Heart right ventricle (tissue), 16 donors: ENCODE measurements at regions not wholly inside any gene's neighbourhood (a gene's known extent, or its start where the extent isn't known, plus 50 kb on each side); places are given as distances from the start of the nearest gene placed in this dataset.

Experiments used
- ATAC-seq, 8 donors: fragments of 200-7000 bp; cut with Tn5 transposase; one replicate each; pipeline ENCODE4 v1.9.1; 2020; ENCODE audit warnings: mild to moderate bottlenecking in 8 of 8, moderate library complexity in 8 of 8, moderate number of reproducible peaks in 1 of 8
- DNase-seq, 2 donors: peaks; one replicate each; pipeline ENCODE4 v3.0.0-alpha.2; 2020
- H3K27ac ChIP-seq, 10 donors: fragments of 200-600 bp; sonication (generic) in 2 of 10; one replicate each; pipeline versions ENCODE4 v1.5.0 to v1.8.0; 2020 to 2022; ENCODE audit warnings: mild to moderate bottlenecking in 3 of 10
- H3K27me3 ChIP-seq, 7 donors: fragments of 200-600 bp; one replicate each; pipeline ENCODE4 v1.8.0; 2021 to 2022; ENCODE audit warnings: mild to moderate bottlenecking in 2 of 7
- H3K36me3 ChIP-seq, 9 donors: fragments of 200-600 bp; sonication (generic) in 1 of 9; one replicate each; pipeline versions ENCODE4 v1.5.0 to v1.8.0; 2020 to 2022; ENCODE audit warnings: mild to moderate bottlenecking in 2 of 9
- H3K4me1 ChIP-seq, 9 donors: fragments of 200-600 bp; sonication (generic) in 1 of 9; one replicate each; pipeline versions ENCODE4 v1.5.0 to v1.8.0; 2020 to 2022; ENCODE audit warnings: mild to moderate bottlenecking in 4 of 9
- H3K4me3 ChIP-seq, 10 donors: fragments of 200-600 bp; sonication (generic) in 2 of 10; one replicate each; pipeline versions ENCODE4 v1.5.0 to v1.8.0; 2020 to 2022; ENCODE audit warnings: mild to moderate bottlenecking in 7 of 10, moderate library complexity in 2 of 10
- H3K9me3 ChIP-seq, 11 donors: fragments of 200-600 bp in 10 of 11; sonication (generic) in 2 of 11; one replicate each; pipeline versions ENCODE4 v1.5.0 to v1.8.0; 2013 to 2022; ENCODE audit warnings: mild to moderate bottlenecking in 2 of 11, control low read depth in 1 of 11, moderate library complexity in 1 of 11
- WGBS, 2 donors: extraction: QIAGEN DNeasy Blood & Tissue Kit; methylation state at CpG; one replicate each; pipeline ENCODE4 v1.1.7; 2013; ENCODE audit warnings: inconsistent platforms in 1 of 2; 5-methylcytosine and 5-hydroxymethylcytosine counted together
- intact Hi-C, 10 donors: fragments of 100-400 bp; cut with DNase I; formaldehyde crosslinking; loops; one replicate each; pipeline versions ENCODE4 v1.11.1 to v1.14.2; 2022
- TF ChIP-seq, protein P1 (sequence below), 9 donors: fragments of 200-600 bp; sonication (generic) in 2 of 9; IDR thresholded peaks; one replicate each; pipeline versions ENCODE4 v1.5.0 to v1.8.0; 2021 to 2022; ENCODE audit warnings: antibody characterized with exemption in 9 of 9, mild to moderate bottlenecking in 5 of 9, moderate library complexity in 1 of 9
- donor health status: Arrhythmogenic right ventricular cardiomyopathy.
- donor health status: ischemic (EF 13 %, LVEDD 7.1; RV severe dilation, severe dysfunction).
- donor health status: healthy with polysubstance abuse.
- donor health status: DM: no; HTN: yes; CAD: no.
- donor health status: DM: no; HTN: no; CAD: no.
- donor health status: ischemic (EF 25% LVEDD 6.9; RV normal size, moderate dysfunction).
- donor health status: ischemic (EF 25% LVEDD 5.7; RV mildly dilated, moderate dysfunction).
- donor health status: healthy.
- donor health status: DM: yes; HTN: yes; CAD: no.
- donor health status: Ischemic cardiomyopathy.
- donor health status: ischemic (EF 35%, LVEDD 5.7; RV mildly dilated, moderate dysfunction).
- donor health status: nonischemic (EF 11% LVEDD 7.7; RV severe dilation, severe dysfunction).
- donor health status: DM: yes; HTN: yes; CAD: no.
- donor health status: PGD.
- donor health status: ischemic (EF 29% LVEDD 5.4; RV normal size, mild dysfunction).
- donor health status: nonischemic (EF 23%, LVEDD 6.1; RV moderate dilation, normal function).

DNA sequence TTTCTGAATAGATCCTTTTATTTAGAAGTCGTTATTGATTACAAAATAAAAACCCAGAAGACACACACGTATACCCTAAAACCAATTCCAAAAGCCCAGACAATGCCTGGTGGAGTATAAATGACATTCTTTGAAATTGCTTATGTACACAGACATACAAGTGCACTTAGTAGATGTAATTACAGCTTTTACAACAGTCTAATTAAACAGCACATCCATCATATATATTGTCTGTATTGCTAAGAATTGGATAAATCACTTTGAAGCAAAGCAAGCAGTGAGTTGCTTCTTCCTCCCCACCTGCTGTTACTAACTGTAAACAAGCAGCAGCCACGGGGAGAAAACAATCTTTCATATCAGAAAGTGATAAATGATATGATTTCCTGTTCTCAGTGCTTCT is 645.7 kb downstream of the TLL1 start:
- Histone ChIP-seq H3K27me3 (no peaks in the 10 kb centered on the region), H3K9me3 (no peaks in the 10 kb centered on the region), H3K27ac (no peak overlapping the region), H3K4me1 (no peaks in the 10 kb centered on the region), H3K36me3 (no peaks in the 10 kb centered on the region), H3K4me3 (no peak overlapping the region)
- DNase-seq (no peak), ATAC-seq (no peak)
- intact Hi-C loops = no loop called here
- TF ChIP-seq, protein P1, sequence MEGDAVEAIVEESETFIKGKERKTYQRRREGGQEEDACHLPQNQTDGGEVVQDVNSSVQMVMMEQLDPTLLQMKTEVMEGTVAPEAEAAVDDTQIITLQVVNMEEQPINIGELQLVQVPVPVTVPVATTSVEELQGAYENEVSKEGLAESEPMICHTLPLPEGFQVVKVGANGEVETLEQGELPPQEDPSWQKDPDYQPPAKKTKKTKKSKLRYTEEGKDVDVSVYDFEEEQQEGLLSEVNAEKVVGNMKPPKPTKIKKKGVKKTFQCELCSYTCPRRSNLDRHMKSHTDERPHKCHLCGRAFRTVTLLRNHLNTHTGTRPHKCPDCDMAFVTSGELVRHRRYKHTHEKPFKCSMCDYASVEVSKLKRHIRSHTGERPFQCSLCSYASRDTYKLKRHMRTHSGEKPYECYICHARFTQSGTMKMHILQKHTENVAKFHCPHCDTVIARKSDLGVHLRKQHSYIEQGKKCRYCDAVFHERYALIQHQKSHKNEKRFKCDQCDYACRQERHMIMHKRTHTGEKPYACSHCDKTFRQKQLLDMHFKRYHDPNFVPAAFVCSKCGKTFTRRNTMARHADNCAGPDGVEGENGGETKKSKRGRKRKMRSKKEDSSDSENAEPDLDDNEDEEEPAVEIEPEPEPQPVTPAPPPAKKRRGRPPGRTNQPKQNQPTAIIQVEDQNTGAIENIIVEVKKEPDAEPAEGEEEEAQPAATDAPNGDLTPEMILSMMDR (IDR thresholded peaks at IDR 0.05) = no peak
- WGBS, 2 donors = 54 to 65% methylated on average over 3 of the region's 3 CpGs

- H3K36me3 ChIP-seq = no peaks in the 10 kb centered on the region
- no peaks in the 10 kb centered on the region for H3K4me1 ChIP-seq
- H3K4me3 ChIP-seq = no peak overlapping the region
- H3K27me3 ChIP-seq = no peaks in the 10 kb centered on the region
- 86 to 87% methylated on average over 5 of the region's 5 CpGs for WGBS, 2 donors
- intact Hi-C loops = no loop called here
- no peaks in the 10 kb centered on the region for H3K9me3 ChIP-seq
- TF ChIP-seq, protein P1 (IDR thresholded peaks at IDR 0.05) = no peak
- DNase-seq (no peak), ATAC-seq (no peak)
- no peak overlapping the region for H3K27ac ChIP-seq
These were observed 646.7 kb downstream of the TLL1 start for GRCh38 chr4:166519774-166520173.

DNA sequence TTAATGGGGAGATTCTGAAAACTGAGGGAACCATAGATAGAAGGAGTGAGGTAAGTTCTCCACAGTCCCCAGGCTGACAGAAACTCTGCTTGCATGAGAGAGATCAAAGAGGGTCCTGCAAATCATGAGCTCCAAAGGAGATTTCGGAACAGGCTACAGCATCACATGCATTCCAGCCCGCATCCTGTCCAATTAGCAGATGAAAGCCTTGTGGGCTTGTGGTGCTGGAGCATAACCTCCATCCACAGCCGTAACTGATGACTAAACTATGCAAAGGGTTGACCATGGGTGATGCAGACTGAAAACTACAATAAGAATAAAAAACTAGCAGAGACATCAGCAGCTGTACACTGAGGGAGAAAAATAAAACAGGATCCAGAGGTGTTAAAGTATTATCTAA is 654.5 kb downstream of the TLL1 start:
- no peaks in the 10 kb centered on the region for H3K36me3 ChIP-seq
- no peak overlapping the region for H3K27ac ChIP-seq
- DNase-seq = no peak
- H3K4me3 ChIP-seq = no peak overlapping the region
- no peak for ATAC-seq
- 60 to 61% methylated on average over 3 of the region's 3 CpGs for WGBS, 2 donors
- TF ChIP-seq, protein P1 (IDR thresholded peaks at IDR 0.05) = no peak
- H3K27me3 ChIP-seq = no peaks in the 10 kb centered on the region
- H3K4me1 ChIP-seq = no peaks in the 10 kb centered on the region
- no peaks in the 10 kb centered on the region for H3K9me3 ChIP-seq
- intact Hi-C loops = no loop called here

GRCh38 chr4:166531703-166532102 is 658.7 kb downstream of the TLL1 start:
- no peaks in the 10 kb centered on the region for H3K4me1 ChIP-seq
- DNase-seq (no peak), ATAC-seq (no peak)
- H3K36me3 ChIP-seq = no peaks in the 10 kb centered on the region
- no peaks in the 10 kb centered on the region for H3K9me3 ChIP-seq
- TF ChIP-seq, protein P1 (IDR thresholded peaks at IDR 0.05) = no peak
- no peak overlapping the region for H3K27ac ChIP-seq
- H3K4me3 ChIP-seq = no peak overlapping the region
- H3K27me3 ChIP-seq = no peaks in the 10 kb centered on the region
- intact Hi-C loops = no loop called here
- WGBS, 2 donors = 70 to 72% methylated on average over 3 of the region's 3 CpGs

DNA sequence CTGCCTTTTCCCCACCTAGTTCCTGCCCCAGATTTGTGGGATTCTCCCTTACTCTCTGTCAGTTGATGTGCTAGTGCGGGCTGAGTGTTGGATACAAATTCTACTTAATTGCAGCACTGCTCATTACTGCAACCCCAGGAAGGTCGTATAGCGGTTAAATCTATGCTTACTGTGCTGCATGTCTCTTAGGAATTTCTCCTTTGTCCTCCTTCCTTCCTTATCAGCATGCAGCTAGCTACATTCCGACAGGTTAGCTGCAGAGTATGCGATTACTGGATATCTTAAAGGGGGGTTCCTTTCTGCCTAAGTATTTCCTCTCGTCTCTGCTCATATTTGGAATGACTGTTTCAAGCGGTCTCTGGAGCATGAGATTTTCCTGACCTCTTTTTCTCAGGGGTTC is 662.8 kb downstream of the TLL1 start:
- ATAC-seq (no peak), DNase-seq (no peak)
- H3K9me3 ChIP-seq = no peaks in the 10 kb centered on the region
- H3K27ac ChIP-seq = no peak overlapping the region
- 46 to 48% methylated on average over 7 of the region's 7 CpGs for WGBS, 2 donors
- H3K4me3 ChIP-seq = no peak overlapping the region
- H3K27me3 ChIP-seq = no peaks in the 10 kb centered on the region
- no peaks in the 10 kb centered on the region for H3K4me1 ChIP-seq
- no peaks in the 10 kb centered on the region for H3K36me3 ChIP-seq
- intact Hi-C loops = no loop called here
- TF ChIP-seq, protein P1 (IDR thresholded peaks at IDR 0.05) = no peak
